IMR-90 (cell line): ENCODE measurements at regions not wholly inside any gene's neighbourhood (a gene's known extent, or its start where the extent isn't known, plus 50 kb on each side); places are given as distances from the start of the nearest gene placed in this dataset.

Experiments used
- ATAC-seq: fragments of 200-7000 bp; cut with Tn5 transposase; 2 replicates; pipeline ENCODE4 v1.9.1; 2020; ENCODE audit warnings: low read depth, mild to moderate bottlenecking, moderate library complexity
- BruUV-seq: library from RNA; stranded (reverse); fragments of 400-500 nt; replicated peaks from 2 replicates; lab custom pipeline; 2021; lab: Mats Ljungman, UMichigan
- CTCF ChIA-PET: fragments of 300-600 bp; formaldehyde crosslinking; extraction: SDS; loops from one replicate; lab custom pipeline; 2021; ENCODE audit warnings: antibody characterized with exemption; lab: Yijun Ruan, JAX
- POLR2A ChIA-PET: fragments of 300-600 bp; sonication (Branson Sonifier 250); formaldehyde crosslinking; loops from one replicate; lab custom pipeline; 2022; ENCODE audit warnings: antibody characterized with exemption; ENCODE audit not compliant: unreplicated experiment; lab: Charles Lee
- DNase-seq: peaks from one replicate; pipeline ENCODE4 v3.0.0; 2013
- H2AFZ ChIP-seq: replicated peaks from 2 replicates; pipeline ENCODE3; 2013; ENCODE audit warnings: low read length, mild to moderate bottlenecking; ENCODE audit not compliant: poor library complexity
- H2AK5ac ChIP-seq: 2 replicates; pipeline ENCODE4 v1.6.1; 2013; ENCODE audit warnings: low read depth, low read length, inconsistent platforms
- H2AK9ac ChIP-seq: replicated peaks from 2 replicates; pipeline ENCODE3; 2013; ENCODE audit warnings: mild to moderate bottlenecking, low read depth, low read length, moderate library complexity; ENCODE audit not compliant: poor library complexity
- H2BK120ac ChIP-seq: 2 replicates; pipeline ENCODE4 v1.6.1; 2013; ENCODE audit warnings: low read depth, low read length, inconsistent platforms
- H2BK15ac ChIP-seq: 3 replicates; pipeline ENCODE4 v1.6.1; 2013; ENCODE audit warnings: low read depth, low read length, inconsistent platforms
- H2BK20ac ChIP-seq: 2 replicates; pipeline ENCODE4 v1.6.1; 2013; ENCODE audit warnings: low read depth, mild to moderate bottlenecking, inconsistent platforms, low read length, moderate library complexity
- H2BK5ac ChIP-seq: 2 replicates; pipeline ENCODE4 v1.6.1; 2013; ENCODE audit warnings: mild to moderate bottlenecking, low read depth, low read length, inconsistent platforms; ENCODE audit not compliant: poor library complexity, severe bottlenecking
- H3K14ac ChIP-seq: replicated peaks from 2 replicates; pipeline ENCODE4 v1.6.1; 2013; ENCODE audit warnings: low read depth, low read length, inconsistent platforms
- H3K18ac ChIP-seq: 2 replicates; pipeline ENCODE4 v1.6.1; 2013; ENCODE audit warnings: low read depth, low read length, control low read depth
- H3K23ac ChIP-seq: 2 replicates; pipeline ENCODE4 v1.6.1; 2013; ENCODE audit warnings: low read depth, low read length, inconsistent platforms
- H3K27ac ChIP-seq: 2 replicates; pipeline ENCODE4 v1.5.1; 2013; ENCODE audit warnings: mild to moderate bottlenecking, control low read depth, low read length; ENCODE audit not compliant: insufficient read depth
- H3K27me3 ChIP-seq: 2 replicates; pipeline ENCODE4 v1.6.1; 2013; ENCODE audit warnings: low read length; ENCODE audit not compliant: control insufficient read depth, insufficient read depth
- H3K36me3 ChIP-seq: 2 replicates; pipeline ENCODE4 v1.6.1; 2013; ENCODE audit warnings: low read length, mixed read lengths; ENCODE audit not compliant: control insufficient read depth, insufficient read depth
- H3K4ac ChIP-seq: 2 replicates; pipeline ENCODE4 v1.6.1; 2013; ENCODE audit warnings: low read depth, low read length, inconsistent platforms
- H3K4me1 ChIP-seq: 2 replicates; pipeline ENCODE4 v1.6.1; 2013; ENCODE audit warnings: low read length, mixed read lengths; ENCODE audit not compliant: control insufficient read depth, insufficient read depth
- H3K4me2 ChIP-seq: 2 replicates; pipeline ENCODE4 v1.6.1; 2013; ENCODE audit warnings: low read depth, mild to moderate bottlenecking, control low read depth, low read length, moderate library complexity
- H3K4me3 ChIP-seq: 2 replicates; pipeline ENCODE4 v1.5.1; 2013; ENCODE audit warnings: low read depth, mild to moderate bottlenecking, control low read depth, low read length, moderate library complexity; ENCODE audit not compliant: insufficient read depth
- H3K56ac ChIP-seq: 2 replicates; pipeline ENCODE4 v1.6.1; 2013; ENCODE audit warnings: low read length, inconsistent platforms; ENCODE audit not compliant: insufficient read depth; ENCODE audit errors: extremely low read depth
- H3K79me1 ChIP-seq, 2 experiments: 2 replicates each; pipeline ENCODE4 v1.6.1; 2013; ENCODE audit warnings: low read length in 2 of 2, inconsistent platforms in 1 of 2, low read depth in 1 of 2
- H3K9ac ChIP-seq: 2 replicates; pipeline ENCODE4 v1.6.1; 2013; ENCODE audit warnings: low read depth, low read length, control low read depth
- H3K9me1 ChIP-seq: 2 replicates; pipeline ENCODE4 v1.6.1; 2013; ENCODE audit warnings: low read length, inconsistent platforms; ENCODE audit not compliant: insufficient read depth
- H3K9me3 ChIP-seq: 2 replicates; pipeline ENCODE4 v1.6.1; 2013; ENCODE audit warnings: low read length; ENCODE audit not compliant: control insufficient read depth, insufficient read depth
- H4K20me1 ChIP-seq: 2 replicates; pipeline ENCODE4 v1.6.1; 2013; ENCODE audit warnings: low read length, inconsistent platforms; ENCODE audit not compliant: insufficient read depth
- H4K5ac ChIP-seq: 2 replicates; pipeline ENCODE4 v1.6.1; 2013; ENCODE audit warnings: mild to moderate bottlenecking, low read depth, low read length, control low read depth
- H4K8ac ChIP-seq, 2 experiments: 2 replicates each; pipeline ENCODE4 v1.6.1; 2013; ENCODE audit warnings: low read depth in 2 of 2, low read length in 2 of 2, control low read depth in 1 of 2, inconsistent platforms in 1 of 2
- H4K91ac ChIP-seq: 2 replicates; pipeline ENCODE4 v1.6.1; 2013; ENCODE audit warnings: low read depth, low read length, inconsistent platforms; ENCODE audit not compliant: insufficient read depth
- BHLHE40 ChIP-seq: fragments of 150-350 bp; IDR thresholded peaks from 2 replicates; pipeline ENCODE4 v1.6.1; 2016; ENCODE audit warnings: mild to moderate bottlenecking, low read depth, low read length
- CEBPB ChIP-seq: IDR thresholded peaks from 2 replicates; pipeline ENCODE4 v1.6.1; 2012; ENCODE audit warnings: low read depth, low read length, improper control_type of control experiment
- ELK1 ChIP-seq: fragments of 150-350 bp; IDR thresholded peaks from 2 replicates; pipeline ENCODE4 v1.6.1; 2016; ENCODE audit warnings: low read depth, mild to moderate bottlenecking, low read length, moderate library complexity, borderline replicate concordance
- MAZ ChIP-seq: IDR thresholded peaks from 2 replicates; pipeline ENCODE4 v1.6.1; 2012; ENCODE audit warnings: low read depth, mild to moderate bottlenecking, low read length, improper control_type of control experiment, moderate library complexity, borderline replicate concordance
- NFE2L2 ChIP-seq: fragments of 150-350 bp; IDR thresholded peaks from 2 replicates; pipeline ENCODE4 v1.6.1; 2016; ENCODE audit warnings: low read depth, mild to moderate bottlenecking, low read length
- POLR2A ChIP-seq: IDR thresholded peaks from 2 replicates; pipeline ENCODE4 v1.6.1; 2012; ENCODE audit warnings: mild to moderate bottlenecking, low read depth, low read length
- RCOR1 ChIP-seq: IDR thresholded peaks from 2 replicates; pipeline ENCODE4 v1.6.1; 2012; ENCODE audit warnings: mild to moderate bottlenecking, low read length, improper control_type of control experiment; ENCODE audit not compliant: insufficient replicate concordance
- SMC3 ChIP-seq: fragments of 150-350 bp; IDR thresholded peaks from 2 replicates; pipeline ENCODE4 v1.6.1; 2016; ENCODE audit warnings: low read depth, mild to moderate bottlenecking, antibody characterized with exemption, low read length, moderate library complexity
- dilution Hi-C: fragments of 300-500 bp; cut with HindIII; formaldehyde crosslinking; loops from one replicate; pipeline ENCODE4 v1.14.3; 2018; ENCODE audit warnings: low sequenced_read_pairs; ENCODE audit not compliant: unreplicated experiment
- in situ Hi-C: fragments of 300-500 bp; cut with MboI; formaldehyde crosslinking; loops from 3 replicates; pipeline ENCODE4 v1.14.3; 2019; ENCODE audit warnings: low sequenced_read_pairs, inconsistent platforms, mixed read lengths
- intact Hi-C: fragments of 100-400 bp; cut with micrococcal nuclease; formaldehyde crosslinking; loops from 2 replicates; pipeline ENCODE4 v1.10.0; 2022

GRCh38 chr4:66591968-66592367, 921.7 kb upstream of the EPHA5 start:
- Histone ChIP-seq H3K23ac (no peak overlapping the region), H3K27me3 (no peaks in the 10 kb centered on the region), H4K20me1 (no peaks in the 10 kb centered on the region), H3K4me2 (no peak overlapping the region), H3K56ac (no peak overlapping the region), H3K4ac (no peak overlapping the region), H3K4me3 (no peak overlapping the region), H3K9me3 (no peaks in the 10 kb centered on the region), H2AK9ac (no peak overlapping the region), H2BK120ac (no peak overlapping the region), H3K79me1 (no peaks in the 10 kb centered on the region), H3K18ac (no peak overlapping the region), H3K4me1 (no peaks in the 10 kb centered on the region), H2BK5ac (no peak overlapping the region), H2BK20ac (no peak overlapping the region), H4K5ac (no peak overlapping the region), H3K27ac (no peak overlapping the region), H4K91ac (no peak overlapping the region), H4K8ac (no peak overlapping the region), H2AFZ (no peak overlapping the region), H3K36me3 (no peaks in the 10 kb centered on the region), H2AK5ac (no peak overlapping the region), H2BK15ac (no peak overlapping the region), H3K9ac (no peak overlapping the region), H3K14ac (no peak overlapping the region), H3K9me1 (no peaks in the 10 kb centered on the region)
- ATAC-seq (no peak), DNase-seq (no peak)
- no peak for TF ChIP-seq NFE2L2
- TF ChIP-seq CEBPB = no peak
- no peak for TF ChIP-seq RCOR1
- no peak for TF ChIP-seq ELK1
- TF ChIP-seq SMC3 = no peak
- no peak for TF ChIP-seq MAZ
- no peak for TF ChIP-seq POLR2A
- no peak for TF ChIP-seq BHLHE40
- ChIA-PET POLR2A (no interaction called here), CTCF (no interaction called here)
- dilution Hi-C loops = no loop called here
- BruUV-seq = no TSS peak
- in situ Hi-C loops = no loop called here
- intact Hi-C loops = no loop called here
